ENCODE measurements at regions not wholly inside any gene's neighbourhood (a gene's known extent, or its start where the extent isn't known, plus 50 kb on each side); places are given as distances from the start of the nearest gene placed in this dataset.

- no peak for DNase-seq (ENCODE audit: low spot score)
- no peaks in the 10 kb centered on the region for H3K79me2 ChIP-seq
- no peaks in the 10 kb centered on the region for H4K20me1 ChIP-seq (ENCODE audit: insufficient read depth, poor library complexity, severe bottlenecking)
- no peaks in the 10 kb centered on the region for H3K27me3 ChIP-seq
- H2AFZ ChIP-seq, result no peak overlapping the region
- H3K4me3 ChIP-seq, result no peak overlapping the region
- TF ChIP-seq EZH2phosphoT487 (IDR thresholded peaks at IDR 0.05; ENCODE audit: low read depth, severe bottlenecking, unreplicated experiment) (no peak), CTCF (IDR thresholded peaks at IDR 0.05; ENCODE audit: poor library complexity) (no peak), EZH2 (IDR thresholded peaks at IDR 0.05; ENCODE audit: borderline replicate concordance) (no peak)
- no peaks in the 10 kb centered on the region for H3K9me2 ChIP-seq (replicated peaks; ENCODE audit: insufficient read depth)
- H3K27ac ChIP-seq, result no peak overlapping the region
- no peaks in the 10 kb centered on the region for H3K4me1 ChIP-seq (ENCODE audit: insufficient read depth)
- no peaks in the 10 kb centered on the region for H3K36me3 ChIP-seq (replicated peaks; ENCODE audit: insufficient read depth, low read depth)
- no peak overlapping the region for H3K4me2 ChIP-seq
- WGBS (ENCODE audit: low lambda C conversion rate, missing lambda C conversion rate), result 75% methylated on average over 3 of the region's 3 CpGs
- no peaks in the 10 kb centered on the region for H3K9me3 ChIP-seq (ENCODE audit: low read depth)
These were observed 812.7 kb upstream of the NRXN1 start for GRCh38 chr2:51844596-51844995.

GRCh38 chr2:51829477-51829876, 797.5 kb upstream of the NRXN1 start:
- H3K27ac ChIP-seq, result no peak overlapping the region

GRCh38 chr2:51825823-51826222, 793.9 kb upstream of the NRXN1 start:
- no peak for DNase-seq (ENCODE audit: low spot score)
- no peak for TF ChIP-seq CTCF (IDR thresholded peaks at IDR 0.05; ENCODE audit: poor library complexity)
- TF ChIP-seq EZH2phosphoT487 (IDR thresholded peaks at IDR 0.05; ENCODE audit: low read depth, severe bottlenecking, unreplicated experiment), result no peak
- TF ChIP-seq EZH2 (IDR thresholded peaks at IDR 0.05; ENCODE audit: borderline replicate concordance), result no peak
- Histone ChIP-seq H3K4me1 (ENCODE audit: insufficient read depth) (no peaks in the 10 kb centered on the region), H3K9me2 (replicated peaks; ENCODE audit: insufficient read depth) (no peaks in the 10 kb centered on the region), H3K4me2 (no peak overlapping the region), H2AFZ (no peak overlapping the region), H3K4me3 (no peak overlapping the region), H4K20me1 (ENCODE audit: insufficient read depth, poor library complexity, severe bottlenecking) (no peaks in the 10 kb centered on the region), H3K9me3 (ENCODE audit: low read depth) (no peaks in the 10 kb centered on the region), H3K27ac (no peak overlapping the region), H3K27me3 (no peaks in the 10 kb centered on the region), H3K36me3 (replicated peaks; ENCODE audit: insufficient read depth, low read depth) (no peaks in the 10 kb centered on the region), H3K79me2 (no peaks in the 10 kb centered on the region)
- WGBS (ENCODE audit: low lambda C conversion rate, missing lambda C conversion rate), result 16% methylated on average over 1 of the region's 1 CpG

More at GRCh38 chr2:51829477-51829876, 797.5 kb upstream of the NRXN1 start:
- Histone ChIP-seq H3K27me3 (no peaks in the 10 kb centered on the region), H3K4me3 (no peak overlapping the region), H3K4me2 (no peak overlapping the region), H3K9me3 (ENCODE audit: low read depth) (no peaks in the 10 kb centered on the region), H3K36me3 (replicated peaks; ENCODE audit: insufficient read depth, low read depth) (no peaks in the 10 kb centered on the region), H2AFZ (no peak overlapping the region), H3K4me1 (ENCODE audit: insufficient read depth) (no peaks in the 10 kb centered on the region), H3K79me2 (no peaks in the 10 kb centered on the region), H3K9me2 (replicated peaks; ENCODE audit: insufficient read depth) (no peaks in the 10 kb centered on the region), H4K20me1 (ENCODE audit: insufficient read depth, poor library complexity, severe bottlenecking) (no peaks in the 10 kb centered on the region)
- TF ChIP-seq EZH2 (IDR thresholded peaks at IDR 0.05; ENCODE audit: borderline replicate concordance) (no peak), EZH2phosphoT487 (IDR thresholded peaks at IDR 0.05; ENCODE audit: low read depth, severe bottlenecking, unreplicated experiment) (no peak), CTCF (IDR thresholded peaks at IDR 0.05; ENCODE audit: poor library complexity) (no peak)
- DNase-seq (ENCODE audit: low spot score), result no peak

GRCh38 chr2:51813247-51813646, 781.3 kb upstream of the NRXN1 start:
- Histone ChIP-seq H4K20me1 (ENCODE audit: insufficient read depth, poor library complexity, severe bottlenecking) (no peaks in the 10 kb centered on the region), H3K4me2 (no peak overlapping the region), H3K4me1 (ENCODE audit: insufficient read depth) (no peaks in the 10 kb centered on the region), H3K79me2 (no peaks in the 10 kb centered on the region), H3K27ac (no peak overlapping the region), H3K36me3 (replicated peaks; ENCODE audit: insufficient read depth, low read depth) (no peaks in the 10 kb centered on the region), H3K9me2 (replicated peaks; ENCODE audit: insufficient read depth) (no peaks in the 10 kb centered on the region), H2AFZ (no peak overlapping the region), H3K27me3 (no peaks in the 10 kb centered on the region), H3K4me3 (no peak overlapping the region), H3K9me3 (ENCODE audit: low read depth) (no peaks in the 10 kb centered on the region)
- TF ChIP-seq EZH2phosphoT487 (IDR thresholded peaks at IDR 0.05; ENCODE audit: low read depth, severe bottlenecking, unreplicated experiment), result no peak
- TF ChIP-seq EZH2 (IDR thresholded peaks at IDR 0.05; ENCODE audit: borderline replicate concordance), result no peak
- no peak for TF ChIP-seq CTCF (IDR thresholded peaks at IDR 0.05; ENCODE audit: poor library complexity)
- DNase-seq (ENCODE audit: low spot score), result no peak
